ENCODE measurements at regions not wholly inside any gene's neighbourhood (a gene's known extent, or its start where the extent isn't known, plus 50 kb on each side); places are given as distances from the start of the nearest gene placed in this dataset.

DNA sequence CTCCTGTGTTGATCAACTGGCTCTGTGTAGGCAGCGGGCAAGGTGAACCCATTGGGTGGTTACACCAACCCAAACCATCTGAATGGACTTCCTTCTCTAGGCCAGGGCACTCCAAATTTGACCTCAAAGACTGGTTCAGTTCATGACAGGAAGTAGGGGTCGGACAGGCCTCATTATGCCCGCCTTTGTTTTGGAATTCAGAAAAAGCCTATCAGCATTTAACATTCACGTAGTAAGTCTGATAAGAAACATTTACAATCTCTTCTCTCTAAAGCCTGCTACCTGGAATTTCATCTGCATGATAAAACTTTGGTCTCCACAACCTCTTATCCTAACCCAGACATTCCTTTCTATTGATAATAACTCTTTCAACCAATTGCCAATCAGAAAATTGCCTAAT lies 97.1 kb upstream of the ETV3 start:
- no peak overlapping the region for H3K4me3 ChIP-seq (ENCODE audit: low read length)
- DNase-seq (ENCODE audit: low read depth) = no peak
- TF ChIP-seq CTCF (conservative IDR thresholded peaks at IDR 0.05; ENCODE audit: low read depth, low read length) = no peak

- DNase-seq (ENCODE audit: low read depth) = no peak
- no peak overlapping the region for H3K4me3 ChIP-seq (ENCODE audit: low read length)
- no peak for TF ChIP-seq CTCF (conservative IDR thresholded peaks at IDR 0.05; ENCODE audit: low read depth, low read length)
Measured at GRCh38 chr1:157234705-157235273, 96.6 kb upstream of the ETV3 start.

DNA sequence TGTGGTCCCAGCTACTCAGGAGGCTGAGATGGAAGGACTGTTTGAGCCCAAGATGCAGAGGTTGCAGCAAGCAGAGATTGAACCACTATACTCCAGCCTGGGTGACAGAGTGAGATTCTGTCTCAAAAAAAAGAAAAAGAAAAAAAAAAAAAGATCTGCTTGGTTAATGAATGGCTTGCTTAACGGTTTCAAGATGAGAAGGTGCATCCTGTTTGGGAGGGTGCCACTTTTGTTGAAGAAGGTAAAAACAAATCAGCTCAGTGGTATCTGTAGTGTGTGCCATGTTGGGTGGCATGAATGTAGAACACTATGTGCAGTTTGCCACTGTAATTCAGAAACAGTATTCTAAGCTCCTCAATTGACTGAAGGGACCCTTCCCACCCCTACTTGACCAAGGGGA lies 94.9 kb upstream of the ETV3 start:
- no peak overlapping the region for H3K4me3 ChIP-seq (ENCODE audit: low read length)
- no peak for DNase-seq (ENCODE audit: low read depth)
- no peak for TF ChIP-seq CTCF (conservative IDR thresholded peaks at IDR 0.05; ENCODE audit: low read depth, low read length)

GRCh38 chr1:157231846-157232525 lies 93.8 kb upstream of the ETV3 start:
- DNase-seq (ENCODE audit: low read depth) = no peak
- no peak overlapping the region for H3K4me3 ChIP-seq (ENCODE audit: low read length)
- TF ChIP-seq CTCF (conservative IDR thresholded peaks at IDR 0.05; ENCODE audit: low read depth, low read length) = no peak

- H3K4me3 ChIP-seq (ENCODE audit: low read length) = no peak overlapping the region
- no peak for DNase-seq (ENCODE audit: low read depth)
- TF ChIP-seq CTCF (conservative IDR thresholded peaks at IDR 0.05; ENCODE audit: low read depth, low read length) = no peak
Measured at GRCh38 chr1:157230500-157230899, 92.3 kb upstream of the ETV3 start.

DNA sequence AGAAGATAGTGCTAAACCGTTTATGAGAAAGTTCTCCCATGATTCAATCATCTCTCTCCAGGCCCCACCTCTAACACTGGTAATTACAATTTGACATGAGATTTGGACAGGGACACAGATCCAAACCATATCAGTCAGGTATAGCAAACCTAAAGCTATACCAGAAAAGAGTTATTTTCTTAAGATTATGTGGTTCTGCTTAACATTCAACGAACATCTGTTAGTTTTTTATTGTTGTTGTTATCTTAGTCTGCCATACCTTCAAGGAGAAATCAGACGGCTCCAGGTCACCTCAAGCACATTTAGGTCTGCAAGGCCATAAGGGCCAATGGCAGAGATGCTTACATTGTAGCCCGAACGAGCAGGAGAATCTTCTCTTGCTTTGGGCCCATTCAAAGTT lies 89.5 kb upstream of the ETV3 start:
- TF ChIP-seq CTCF (conservative IDR thresholded peaks at IDR 0.05; ENCODE audit: low read depth, low read length) = no peak
- DNase-seq (ENCODE audit: low read depth) = no peak

DNA sequence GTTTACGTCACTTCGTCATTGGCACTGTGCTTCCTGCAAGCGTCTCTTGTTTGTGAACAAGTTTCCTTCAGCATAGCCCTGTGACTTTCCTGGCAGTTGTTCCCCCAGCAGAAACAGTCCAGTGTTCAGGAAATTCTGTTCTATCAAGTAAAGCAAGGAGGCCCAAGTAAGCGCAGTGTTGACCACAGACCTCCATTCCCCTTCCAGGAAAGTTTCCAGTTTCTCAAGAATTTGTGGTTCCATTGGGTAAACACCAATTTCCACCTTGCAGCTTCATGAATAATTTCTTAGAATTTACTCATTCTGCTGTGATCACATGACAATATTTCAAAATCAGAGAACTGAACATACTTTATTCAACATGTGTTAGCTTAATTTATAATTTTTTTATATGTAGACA lies 88.5 kb upstream of the ETV3 start:
- no peak for TF ChIP-seq CTCF (conservative IDR thresholded peaks at IDR 0.05; ENCODE audit: low read depth, low read length)
- H3K4me3 ChIP-seq (ENCODE audit: low read length) = no peak overlapping the region
- no peak for DNase-seq (ENCODE audit: low read depth)

More for the DNA sequence above, 89.5 kb upstream of the ETV3 start:
- H3K4me3 ChIP-seq (ENCODE audit: low read length) = no peak overlapping the region

Data from retinal pigment epithelial cell (primary cell).